CD8-positive, alpha-beta memory T cell (primary cell): ENCODE measurements at regions not wholly inside any gene's neighbourhood (a gene's known extent, or its start where the extent isn't known, plus 50 kb on each side); places are given as distances from the start of the nearest gene placed in this dataset.

Source experiments
- CTCF ChIA-PET: fragments of 350-600 bp; sonication (Branson Sonifier 250); formaldehyde crosslinking; loops from one replicate; lab custom pipeline; 2021; ENCODE audit warnings: antibody characterized with exemption; lab: Charles Lee
- POLR2A ChIA-PET: fragments of 350-600 bp; sonication (Branson Sonifier 250); formaldehyde crosslinking; loops from one replicate; lab custom pipeline; 2021; ENCODE audit warnings: antibody characterized with exemption; lab: Charles Lee
- DNase-seq, 5 donors: peaks; one replicate each; pipeline versions ENCODE4 v3.0.0 to v3.0.0-alpha.2; 2020 to 2022; ENCODE audit warnings: mixed read lengths in 1 of 5
- H3K27ac ChIP-seq: one replicate; pipeline ENCODE4 v1.7.0; 2013; ENCODE audit warnings: low read depth, mild to moderate bottlenecking, low read length, moderate library complexity
- H3K27me3 ChIP-seq: 2 replicates; pipeline ENCODE4 v1.7.0; 2013; ENCODE audit warnings: low read length, mild to moderate bottlenecking; ENCODE audit not compliant: insufficient read depth, poor library complexity, severe bottlenecking
- H3K36me3 ChIP-seq: 2 replicates; pipeline ENCODE4 v1.7.0; 2013; ENCODE audit warnings: mild to moderate bottlenecking, low read length, moderate library complexity; ENCODE audit not compliant: insufficient read depth
- H3K4me1 ChIP-seq: 2 replicates; pipeline ENCODE4 v1.7.0; 2013; ENCODE audit warnings: mild to moderate bottlenecking, low read length, moderate library complexity; ENCODE audit not compliant: insufficient read depth
- H3K4me3 ChIP-seq: 2 replicates; pipeline ENCODE4 v1.7.0; 2013; ENCODE audit warnings: mild to moderate bottlenecking, low read length
- H3K9me3 ChIP-seq: 2 replicates; pipeline ENCODE4 v1.7.0; 2013; ENCODE audit warnings: mild to moderate bottlenecking, low read length
- H3K27ac Mint-ChIP-seq, 8 donors: one replicate each; pipeline ENCODE4 v1.8.0; 2020 to 2021; ENCODE audit warnings: mixed read lengths in 8 of 8, mild to moderate bottlenecking in 6 of 8, inconsistent platforms in 3 of 8, moderate library complexity in 3 of 8
- H3K27me3 Mint-ChIP-seq, 2 donors: one replicate each; pipeline ENCODE4 v1.8.0; 2020 to 2021; ENCODE audit warnings: mixed read lengths in 2 of 2, mild to moderate bottlenecking in 1 of 2, moderate library complexity in 1 of 2
- H3K36me3 Mint-ChIP-seq, 3 donors: one replicate each; pipeline ENCODE4 v1.8.0; 2020 to 2021; ENCODE audit warnings: mixed read lengths in 3 of 3, inconsistent platforms in 1 of 3, mild to moderate bottlenecking in 1 of 3
- H3K4me1 Mint-ChIP-seq, 3 donors: one replicate each; pipeline ENCODE4 v1.8.0; 2020 to 2021; ENCODE audit warnings: mixed read lengths in 3 of 3, inconsistent platforms in 1 of 3, mild to moderate bottlenecking in 1 of 3
- H3K4me3 Mint-ChIP-seq, 7 donors: one replicate each; pipeline ENCODE4 v1.8.0; 2020 to 2021; ENCODE audit warnings: mixed read lengths in 7 of 7, mild to moderate bottlenecking in 6 of 7, moderate library complexity in 4 of 7, inconsistent platforms in 2 of 7
- H3K9me3 Mint-ChIP-seq, 5 donors: one replicate each; pipeline ENCODE4 v1.8.0; 2020 to 2022; ENCODE audit warnings: mixed read lengths in 5 of 5, mild to moderate bottlenecking in 3 of 5, moderate library complexity in 2 of 5, inconsistent platforms in 1 of 5

DNA sequence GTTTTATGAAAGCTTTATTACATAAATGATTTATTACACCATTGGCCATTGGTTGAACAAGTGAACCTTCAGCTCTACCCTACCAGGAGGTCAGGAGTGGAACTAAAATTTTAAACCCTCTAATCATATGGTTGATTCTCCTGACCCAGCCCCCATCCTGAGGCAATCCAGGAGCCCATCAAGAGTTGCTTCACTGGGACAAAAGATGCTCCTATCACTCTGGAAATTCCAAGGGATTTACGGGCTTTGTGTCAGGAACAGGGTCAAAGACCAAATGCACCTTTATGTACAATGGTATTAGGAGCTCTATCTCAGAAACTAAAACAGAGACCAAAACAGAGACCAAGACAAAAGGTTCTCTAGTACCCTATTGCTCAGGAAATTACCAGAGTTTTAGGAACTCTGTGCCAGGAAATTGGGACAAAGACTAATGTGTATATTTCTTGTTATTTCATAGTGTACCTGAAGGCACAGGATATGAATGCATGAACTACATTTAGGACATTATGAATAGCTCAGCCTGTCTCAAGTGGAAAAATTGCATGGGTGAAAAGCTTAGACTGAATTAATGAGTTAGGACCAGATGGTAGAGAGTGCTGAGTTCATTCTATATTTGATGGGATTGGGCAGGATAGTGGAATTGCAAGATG lies 171.7 kb upstream of the FLRT2 start:
- no peaks in the 10 kb centered on the region for H3K27me3 ChIP-seq
- POLR2A ChIA-PET: no interaction called here
- Mint-ChIP-seq H3K4me1 (no peaks in the 10 kb centered on the region), H3K9me3 (peaks cover 6 to 30% (median 10%) of the 10 kb centered on the region in 5 donors), H3K36me3 (no peaks in the 10 kb centered on the region), H3K4me3 (no peak overlapping the region), H3K27ac (no peak overlapping the region), H3K27me3 (peaks cover 0 to 1% of the 10 kb centered on the region in 2 donors)
- CTCF ChIA-PET: no interaction called here
- no peaks in the 10 kb centered on the region for H3K4me1 ChIP-seq
- no peak for DNase-seq
- no peak overlapping the region for H3K4me3 ChIP-seq
- no peaks in the 10 kb centered on the region for H3K36me3 ChIP-seq
- no peak overlapping the region for H3K27ac ChIP-seq
- no peaks in the 10 kb centered on the region for H3K9me3 ChIP-seq

DNA sequence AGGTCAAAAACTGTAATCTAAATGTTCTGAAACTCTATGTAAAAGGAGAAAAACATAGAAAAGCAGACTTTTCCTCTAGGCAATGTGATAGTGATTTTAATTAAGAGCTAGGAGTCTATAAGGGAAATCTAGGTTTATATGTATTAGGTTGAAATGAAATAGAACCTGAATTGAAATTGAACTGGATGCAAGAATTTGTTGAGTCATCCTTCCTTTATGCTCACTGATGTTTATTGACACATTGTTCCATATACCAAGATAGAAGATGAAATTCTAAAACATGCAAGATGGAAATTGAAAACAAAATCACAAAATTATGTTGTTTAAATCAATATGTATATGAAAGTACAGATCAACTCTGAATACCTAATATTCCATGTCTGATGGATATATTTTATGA lies 170.4 kb upstream of the FLRT2 start:
- POLR2A ChIA-PET: no interaction called here

DNA sequence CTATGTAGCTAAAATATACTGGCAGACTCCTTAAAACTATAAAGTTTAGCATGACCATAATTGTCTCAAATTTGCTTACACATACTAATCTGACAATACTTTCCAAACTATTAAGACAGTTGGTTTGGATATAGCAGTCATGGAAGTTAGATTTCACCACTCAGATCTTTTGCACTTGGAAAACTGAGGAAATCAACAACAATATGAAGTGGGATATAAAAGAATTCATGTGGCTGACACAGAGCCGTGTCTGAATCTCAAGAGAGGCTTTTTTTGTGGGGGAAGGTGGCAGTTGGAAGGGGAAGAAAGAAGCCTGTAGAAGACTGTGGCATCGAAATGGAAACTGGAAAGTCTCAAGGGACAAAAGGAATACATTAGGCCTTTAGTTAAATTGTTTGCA lies 166.6 kb upstream of the FLRT2 start:
- Histone ChIP-seq H3K27me3 (no peaks in the 10 kb centered on the region), H3K9me3 (no peaks in the 10 kb centered on the region), H3K36me3 (no peaks in the 10 kb centered on the region), H3K27ac (no peak overlapping the region), H3K4me3 (no peak overlapping the region), H3K4me1 (no peaks in the 10 kb centered on the region)
- H3K27ac Mint-ChIP-seq: no peak overlapping the region
- ChIA-PET POLR2A (no interaction called here), CTCF (no interaction called here)
- no peaks in the 10 kb centered on the region for H3K4me1 Mint-ChIP-seq
- no peaks in the 10 kb centered on the region for H3K27me3 Mint-ChIP-seq
- H3K9me3 Mint-ChIP-seq: peaks cover 0 to 16% (median 9%) of the 10 kb centered on the region in 5 donors
- no peak overlapping the region for H3K4me3 Mint-ChIP-seq
- DNase-seq: no peak
- no peaks in the 10 kb centered on the region for H3K36me3 Mint-ChIP-seq

More for the DNA sequence above, 170.4 kb upstream of the FLRT2 start:
- Histone ChIP-seq H3K36me3 (no peaks in the 10 kb centered on the region), H3K4me1 (no peaks in the 10 kb centered on the region), H3K9me3 (no peaks in the 10 kb centered on the region), H3K27me3 (no peaks in the 10 kb centered on the region), H3K4me3 (no peak overlapping the region), H3K27ac (no peak overlapping the region)
- no peak for DNase-seq
- CTCF ChIA-PET: no interaction called here
- Mint-ChIP-seq H3K9me3 (peaks cover 4 to 25% (median 7%) of the 10 kb centered on the region in 5 donors), H3K36me3 (no peaks in the 10 kb centered on the region), H3K27me3 (peaks cover 0 to 1% of the 10 kb centered on the region in 2 donors), H3K4me3 (no peak overlapping the region), H3K27ac (no peak overlapping the region), H3K4me1 (no peaks in the 10 kb centered on the region)

DNA sequence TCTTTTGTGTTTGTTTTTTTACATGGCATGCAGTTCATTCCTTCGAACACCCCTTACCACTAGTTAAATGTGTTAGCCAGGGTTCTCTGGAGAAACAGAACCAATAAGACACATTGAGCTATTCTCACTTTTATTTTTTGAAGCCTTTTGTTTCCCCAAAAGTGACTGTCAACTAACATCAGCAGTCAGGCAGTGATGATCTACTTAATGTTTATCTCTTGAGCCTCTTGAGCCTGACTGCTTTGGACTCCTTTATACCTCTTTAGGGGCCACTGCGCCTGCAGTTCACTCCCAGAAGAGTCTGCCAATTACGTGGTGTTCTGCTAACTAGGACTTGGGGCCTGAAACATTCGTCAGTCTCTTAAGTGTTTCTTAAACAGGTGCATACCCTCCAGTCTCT lies 163.7 kb upstream of the FLRT2 start:
- no peaks in the 10 kb centered on the region for H3K27me3 ChIP-seq
- no peak for DNase-seq
- peaks cover 8 to 37% (median 16%) of the 10 kb centered on the region in 5 donors for H3K9me3 Mint-ChIP-seq
- ChIA-PET CTCF (no interaction called here), POLR2A (no interaction called here)
- no peaks in the 10 kb centered on the region for H3K4me1 Mint-ChIP-seq
- H3K36me3 Mint-ChIP-seq: no peaks in the 10 kb centered on the region
- H3K36me3 ChIP-seq: no peaks in the 10 kb centered on the region
- no peak overlapping the region for H3K4me3 Mint-ChIP-seq
- H3K27me3 Mint-ChIP-seq: peaks cover 0 to 5% of the 10 kb centered on the region in 2 donors
- H3K4me3 ChIP-seq: no peak overlapping the region
- no peak overlapping the region for H3K27ac Mint-ChIP-seq
- H3K27ac ChIP-seq: no peak overlapping the region
- no peaks in the 10 kb centered on the region for H3K4me1 ChIP-seq
- H3K9me3 ChIP-seq: no peaks in the 10 kb centered on the region

DNA sequence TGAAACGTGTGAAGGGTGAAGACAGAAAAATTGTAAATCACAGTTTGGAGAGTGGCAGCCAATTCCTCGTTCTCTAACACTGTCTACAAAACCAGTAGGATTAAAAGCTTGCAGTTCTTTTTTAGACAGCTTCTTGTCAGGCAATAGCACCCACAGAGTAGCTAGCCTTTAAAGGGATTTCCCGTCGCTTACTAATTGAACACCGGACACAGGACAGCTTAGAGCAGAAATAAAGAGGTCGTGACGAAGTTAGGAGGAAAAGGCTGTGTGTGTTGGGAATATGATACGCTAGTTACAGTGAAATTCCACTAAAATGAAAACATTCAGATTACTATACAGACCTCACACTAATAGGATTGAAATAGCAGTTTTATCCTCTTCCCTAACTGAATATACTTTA lies 149.1 kb upstream of the FLRT2 start:
- H3K27me3 Mint-ChIP-seq: no peaks in the 10 kb centered on the region

DNA sequence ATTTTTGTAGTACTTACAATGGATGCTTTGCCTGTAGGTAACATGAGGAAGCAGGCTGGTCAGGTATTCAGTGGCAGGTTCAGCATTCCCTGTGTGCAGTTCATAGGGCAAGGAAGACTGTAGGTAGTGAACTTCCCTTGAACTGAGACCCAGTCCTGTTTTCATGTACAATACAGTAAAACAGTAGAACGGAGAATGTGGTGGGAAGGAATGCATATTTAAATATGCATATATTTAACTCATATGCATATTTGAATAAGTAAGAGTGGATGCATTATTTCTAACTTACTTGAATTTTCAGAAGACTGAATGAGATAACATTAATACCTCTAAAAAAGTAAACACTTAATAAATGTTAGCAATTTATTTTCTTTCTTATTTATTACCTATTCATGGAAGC lies 147.6 kb upstream of the FLRT2 start:
- Mint-ChIP-seq H3K36me3 (no peaks in the 10 kb centered on the region), H3K9me3 (peaks cover 0 to 3% (median under 1%) of the 10 kb centered on the region in 5 donors), H3K4me3 (no peak overlapping the region), H3K27ac (no peak overlapping the region), H3K27me3 (no peaks in the 10 kb centered on the region), H3K4me1 (no peaks in the 10 kb centered on the region)
- no peaks in the 10 kb centered on the region for H3K36me3 ChIP-seq
- POLR2A ChIA-PET: no interaction called here
- H3K9me3 ChIP-seq: no peaks in the 10 kb centered on the region
- H3K4me3 ChIP-seq: no peak overlapping the region
- no peaks in the 10 kb centered on the region for H3K27me3 ChIP-seq
- CTCF ChIA-PET: no interaction called here
- H3K4me1 ChIP-seq: no peaks in the 10 kb centered on the region
- DNase-seq: no peak
- no peak overlapping the region for H3K27ac ChIP-seq

More for the DNA sequence above, 149.1 kb upstream of the FLRT2 start:
- Mint-ChIP-seq H3K4me3 (no peak overlapping the region), H3K36me3 (no peaks in the 10 kb centered on the region), H3K27ac (no peak overlapping the region), H3K4me1 (no peaks in the 10 kb centered on the region), H3K9me3 (peaks cover 0 to 11% (median under 1%) of the 10 kb centered on the region in 5 donors)
- CTCF ChIA-PET: interaction anchor here (1.2 kb wide), 1 partner anchor 11 kb away, joined by 3 read pairs; no protein-coding TSS in a partner anchor
- H3K4me1 ChIP-seq: no peaks in the 10 kb centered on the region
- no peaks in the 10 kb centered on the region for H3K36me3 ChIP-seq
- H3K4me3 ChIP-seq: no peak overlapping the region
- POLR2A ChIA-PET: no interaction called here
- DNase-seq: no peak
- H3K9me3 ChIP-seq: no peaks in the 10 kb centered on the region
- H3K27ac ChIP-seq: no peak overlapping the region
- H3K27me3 ChIP-seq: no peaks in the 10 kb centered on the region

DNA sequence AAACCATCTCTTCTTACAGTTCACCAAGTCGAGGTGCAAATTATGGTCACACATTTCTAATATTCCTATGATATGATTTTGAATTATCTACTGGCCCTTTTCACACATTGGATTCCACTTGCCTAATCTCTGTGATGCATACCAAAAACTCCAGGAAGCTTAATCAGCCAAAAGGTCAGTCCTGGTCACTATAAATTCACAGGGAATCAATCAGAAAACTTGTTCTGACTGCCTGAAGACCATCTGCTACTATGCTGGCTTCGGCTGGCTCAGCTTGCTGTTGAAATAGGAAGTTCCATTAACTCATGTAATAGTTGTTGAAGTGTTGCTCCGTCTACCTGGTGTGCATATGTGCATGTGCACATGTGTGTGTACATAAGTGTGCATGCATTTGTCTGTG lies 142.8 kb upstream of the FLRT2 start:
- Mint-ChIP-seq H3K36me3 (no peaks in the 10 kb centered on the region), H3K4me1 (no peaks in the 10 kb centered on the region), H3K27ac (no peak overlapping the region), H3K9me3 (peaks cover 0 to 4% (median 2%) of the 10 kb centered on the region in 5 donors), H3K27me3 (no peaks in the 10 kb centered on the region), H3K4me3 (no peak overlapping the region)
- POLR2A ChIA-PET: no interaction called here
- CTCF ChIA-PET: interaction anchor here (0.8 kb wide), 1 partner anchor 8 kb away, joined by 3 read pairs; no protein-coding TSS in a partner anchor
- H3K27ac ChIP-seq: no peak overlapping the region
- no peaks in the 10 kb centered on the region for H3K27me3 ChIP-seq
- no peaks in the 10 kb centered on the region for H3K36me3 ChIP-seq
- no peak for DNase-seq
- no peaks in the 10 kb centered on the region for H3K9me3 ChIP-seq
- H3K4me1 ChIP-seq: no peaks in the 10 kb centered on the region
- no peak overlapping the region for H3K4me3 ChIP-seq

DNA sequence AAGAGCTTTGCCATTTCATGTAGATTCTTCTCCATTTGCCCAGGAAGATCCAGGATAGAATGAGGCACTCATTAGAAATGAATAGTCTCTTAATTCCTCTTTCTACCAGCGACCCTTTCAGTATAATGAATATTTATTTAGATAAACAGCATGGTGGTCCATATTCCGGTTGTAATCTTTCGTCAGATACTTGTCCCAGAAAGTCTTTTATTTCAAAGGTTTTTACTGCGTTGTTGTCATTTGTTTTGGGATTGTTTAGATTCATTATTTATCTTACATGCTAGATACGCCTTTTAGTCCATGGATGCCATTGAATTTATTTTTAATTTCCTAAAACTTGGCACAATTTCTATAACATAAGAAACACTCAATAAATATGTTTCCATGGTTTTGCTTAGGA lies 139.7 kb upstream of the FLRT2 start:
- Mint-ChIP-seq H3K27me3 (peaks cover 0 to 2% of the 10 kb centered on the region in 2 donors), H3K4me1 (no peaks in the 10 kb centered on the region), H3K27ac (no peak overlapping the region), H3K4me3 (no peak overlapping the region), H3K9me3 (peaks cover 0 to 4% (median 0%) of the 10 kb centered on the region in 5 donors), H3K36me3 (no peaks in the 10 kb centered on the region)
- Histone ChIP-seq H3K4me3 (no peak overlapping the region), H3K9me3 (no peaks in the 10 kb centered on the region), H3K27me3 (no peaks in the 10 kb centered on the region), H3K27ac (no peak overlapping the region), H3K36me3 (no peaks in the 10 kb centered on the region), H3K4me1 (no peaks in the 10 kb centered on the region)
- ChIA-PET CTCF (no interaction called here), POLR2A (no interaction called here)
- DNase-seq: no peak
